Stimulated activated effector memory CD8-positive, alpha-beta T cell treated with anti-CD3 and anti-CD28 coated beads, Interleukin-12 subunit alpha, Interleukin-12 subunit beta, amount 100 ng/mL, for 72 hours (primary cell): ENCODE measurements at regions not wholly inside any gene's neighbourhood (a gene's known extent, or its start where the extent isn't known, plus 50 kb on each side); places are given as distances from the start of the nearest gene placed in this dataset.
"Not testable (repeated sequence)": the region's sequence is repeated elsewhere in the genome, so short reads cannot be mapped to it uniquely, and the experiment has no call there.

Experiments used
- ATAC-seq: fragments of 150-1000 bp; cut with Tn5 transposase; 2 replicates; pipeline ENCODE4 v1.10.0; 2021
- DNase-seq, 2 donors: peaks; one replicate each; pipeline ENCODE4 v3.0.0; 2021 to 2022; ENCODE audit warnings: low spot score in 2 of 2
- H3K27ac Mint-ChIP-seq: one replicate; pipeline ENCODE4 v1.8.0; 2022; ENCODE audit warnings: mild to moderate bottlenecking, mixed read lengths
- H3K36me3 Mint-ChIP-seq: one replicate; pipeline ENCODE4 v1.8.0; 2022; ENCODE audit warnings: mild to moderate bottlenecking, mixed read lengths
- H3K4me1 Mint-ChIP-seq: one replicate; pipeline ENCODE4 v1.8.0; 2022; ENCODE audit warnings: mixed read lengths
- H3K4me3 Mint-ChIP-seq: one replicate; pipeline ENCODE4 v1.8.0; 2022; ENCODE audit warnings: mild to moderate bottlenecking, mixed read lengths
- H3K9me3 Mint-ChIP-seq: one replicate; pipeline ENCODE4 v1.8.0; 2022; ENCODE audit warnings: mixed read lengths

GRCh38 chr5:118320121-118320520 lies 668.2 kb downstream of the DTWD2 start:
- H3K9me3 Mint-ChIP-seq = peaks cover 19% of the 10 kb centered on the region
- no peak overlapping the region for H3K4me3 Mint-ChIP-seq

GRCh38 chr5:118314931-118315330 lies 673.4 kb downstream of the DTWD2 start:
- Mint-ChIP-seq H3K4me1 (no peaks in the 10 kb centered on the region), H3K9me3 (peaks cover 9% of the 10 kb centered on the region), H3K4me3 (no peak overlapping the region), H3K36me3 (no peaks in the 10 kb centered on the region), H3K27ac (no peak overlapping the region)
- no peak for DNase-seq
- no peak for ATAC-seq

More at GRCh38 chr5:118320121-118320520, 668.2 kb downstream of the DTWD2 start:
- H3K36me3 Mint-ChIP-seq = no peaks in the 10 kb centered on the region
- no peak overlapping the region for H3K27ac Mint-ChIP-seq
- H3K4me1 Mint-ChIP-seq = no peaks in the 10 kb centered on the region
- ATAC-seq = no peak
- no peak for DNase-seq

GRCh38 chr5:118311103-118311819 lies 677.1 kb downstream of the DTWD2 start:
- no peak for ATAC-seq
- no peak for DNase-seq
- Mint-ChIP-seq H3K36me3 (no peaks in the 10 kb centered on the region), H3K4me1 (no peaks in the 10 kb centered on the region), H3K4me3 (no peak overlapping the region), H3K27ac (no peak overlapping the region), H3K9me3 (peaks cover 3% of the 10 kb centered on the region)

GRCh38 chr5:118310401-118310800 lies 677.9 kb downstream of the DTWD2 start:
- no peak overlapping the region for H3K4me3 Mint-ChIP-seq
- no peaks in the 10 kb centered on the region for H3K36me3 Mint-ChIP-seq
- no peak overlapping the region for H3K27ac Mint-ChIP-seq
- ATAC-seq (no peak), DNase-seq (no peak)
- peaks cover 6% of the 10 kb centered on the region for H3K9me3 Mint-ChIP-seq
- H3K4me1 Mint-ChIP-seq = no peaks in the 10 kb centered on the region

GRCh38 chr5:118303296-118303695 lies 685.1 kb downstream of the DTWD2 start:
- no peak for DNase-seq
- Mint-ChIP-seq H3K27ac (no peak overlapping the region), H3K36me3 (no peaks in the 10 kb centered on the region), H3K9me3 (peaks cover 7% of the 10 kb centered on the region), H3K4me1 (no peaks in the 10 kb centered on the region), H3K4me3 (no peak overlapping the region)
- no peak for ATAC-seq

- H3K9me3 Mint-ChIP-seq = peaks cover 7% of the 10 kb centered on the region
- no peaks in the 10 kb centered on the region for H3K36me3 Mint-ChIP-seq
- no peak overlapping the region for H3K27ac Mint-ChIP-seq
- DNase-seq (no peak), ATAC-seq (no peak)
- no peak overlapping the region for H3K4me3 Mint-ChIP-seq
- H3K4me1 Mint-ChIP-seq = no peaks in the 10 kb centered on the region
Measured at GRCh38 chr5:118302786-118303185, 685.6 kb downstream of the DTWD2 start.

- Mint-ChIP-seq H3K4me1 (no peaks in the 10 kb centered on the region), H3K9me3 (peaks cover 11% of the 10 kb centered on the region), H3K27ac (no peak overlapping the region), H3K4me3 (no peak overlapping the region), H3K36me3 (no peaks in the 10 kb centered on the region)
- ATAC-seq = no peak
- no peak for DNase-seq
Measured at GRCh38 chr5:118301696-118302095, 686.7 kb downstream of the DTWD2 start.

- H3K36me3 Mint-ChIP-seq = no peaks in the 10 kb centered on the region
- H3K4me1 Mint-ChIP-seq = no peaks in the 10 kb centered on the region
- no peak overlapping the region for H3K27ac Mint-ChIP-seq
- DNase-seq (no peak), ATAC-seq (no peak)
- H3K4me3 Mint-ChIP-seq = no peak overlapping the region
- peaks cover 16% of the 10 kb centered on the region for H3K9me3 Mint-ChIP-seq
Measured at GRCh38 chr5:118295045-118295444, 693.3 kb downstream of the DTWD2 start.

GRCh38 chr5:118293378-118293777 lies 695.0 kb downstream of the DTWD2 start:
- no peak for ATAC-seq
- H3K27ac Mint-ChIP-seq = no peak overlapping the region
- peaks cover 17% of the 10 kb centered on the region for H3K9me3 Mint-ChIP-seq
- DNase-seq = no peak
- no peak overlapping the region for H3K4me3 Mint-ChIP-seq
- no peaks in the 10 kb centered on the region for H3K4me1 Mint-ChIP-seq
- H3K36me3 Mint-ChIP-seq = no peaks in the 10 kb centered on the region

GRCh38 chr5:118290204-118290603 lies 698.1 kb downstream of the DTWD2 start:
- H3K36me3 Mint-ChIP-seq = no peaks in the 10 kb centered on the region
- no peak overlapping the region for H3K4me3 Mint-ChIP-seq
- no peaks in the 10 kb centered on the region for H3K4me1 Mint-ChIP-seq
- H3K27ac Mint-ChIP-seq = no peak overlapping the region
- H3K9me3 Mint-ChIP-seq = peaks cover 15% of the 10 kb centered on the region
- no peak for DNase-seq
- ATAC-seq = no peak

- not testable (repeated sequence) for H3K27ac Mint-ChIP-seq, H3K36me3 Mint-ChIP-seq, H3K4me3 Mint-ChIP-seq, ATAC-seq, DNase-seq, H3K4me1 Mint-ChIP-seq, H3K9me3 Mint-ChIP-seq
Measured at GRCh38 chr5:118284230-118284629, 704.1 kb downstream of the DTWD2 start.

- not testable (repeated sequence) for DNase-seq, H3K4me3 Mint-ChIP-seq, H3K36me3 Mint-ChIP-seq, H3K27ac Mint-ChIP-seq, H3K4me1 Mint-ChIP-seq, ATAC-seq
- H3K9me3 Mint-ChIP-seq = peaks cover 12% of the 10 kb centered on the region
Measured at GRCh38 chr5:118282480-118283038, 705.8 kb downstream of the DTWD2 start.

GRCh38 chr5:118279540-118280294 lies 708.6 kb downstream of the DTWD2 start:
- H3K9me3 Mint-ChIP-seq = peaks cover 13% of the 10 kb centered on the region
- DNase-seq (no peak), ATAC-seq (no peak)
- no peaks in the 10 kb centered on the region for H3K4me1 Mint-ChIP-seq
- no peak overlapping the region for H3K4me3 Mint-ChIP-seq
- H3K36me3 Mint-ChIP-seq = peaks cover 6% of the 10 kb centered on the region
- H3K27ac Mint-ChIP-seq = no peak overlapping the region

- Mint-ChIP-seq H3K27ac (no peak overlapping the region), H3K36me3 (no peaks in the 10 kb centered on the region), H3K4me3 (no peak overlapping the region), H3K9me3 (peaks cover 20% of the 10 kb centered on the region), H3K4me1 (no peaks in the 10 kb centered on the region)
- ATAC-seq (no peak), DNase-seq (no peak)
Measured at GRCh38 chr5:118270526-118270925, 717.8 kb downstream of the DTWD2 start.

GRCh38 chr5:118258223-118258622 lies 730.1 kb downstream of the DTWD2 start:
- H3K36me3 Mint-ChIP-seq = no peaks in the 10 kb centered on the region
- no peak for ATAC-seq
- H3K4me1 Mint-ChIP-seq = no peaks in the 10 kb centered on the region
- H3K27ac Mint-ChIP-seq = no peak overlapping the region
- peaks cover 5% of the 10 kb centered on the region for H3K9me3 Mint-ChIP-seq
- no peak for DNase-seq
- no peak overlapping the region for H3K4me3 Mint-ChIP-seq

GRCh38 chr5:118257066-118257465 lies 731.3 kb downstream of the DTWD2 start:
- no peak for ATAC-seq

More at GRCh38 chr5:118257066-118257465, 731.3 kb downstream of the DTWD2 start:
- H3K36me3 Mint-ChIP-seq = no peaks in the 10 kb centered on the region
- H3K4me3 Mint-ChIP-seq = no peak overlapping the region
- H3K9me3 Mint-ChIP-seq = peaks cover 5% of the 10 kb centered on the region
- no peaks in the 10 kb centered on the region for H3K4me1 Mint-ChIP-seq
- no peak overlapping the region for H3K27ac Mint-ChIP-seq
- DNase-seq = no peak
